A673 (cell line): ENCODE measurements at regions not wholly inside any gene's neighbourhood (a gene's known extent, or its start where the extent isn't known, plus 50 kb on each side); places are given as distances from the start of the nearest gene placed in this dataset.

Experiments used
- CTCF ChIP-seq: fragments of 300-800, 200-600 bp; sonication (generic); conservative IDR thresholded peaks from 2 replicates; pipeline ENCODE4 v1.5.1; 2017; ENCODE audit warnings: low read depth, mild to moderate bottlenecking, antibody characterized with exemption, low read length, moderate library complexity, mixed read lengths
- EZH2 ChIP-seq: fragments of 200-600 bp; sonication (generic); IDR thresholded peaks from 2 replicates; pipeline ENCODE4 v1.6.1; 2017; ENCODE audit warnings: borderline replicate concordance, low read depth, mild to moderate bottlenecking, mixed read lengths, antibody characterized with exemption, low read length; ENCODE audit not compliant: poor library complexity, severe bottlenecking

GRCh38 chr2:59604123-59604522 is 949.3 kb downstream of the BCL11A start:
- no peak for TF ChIP-seq CTCF
- no peak for TF ChIP-seq EZH2
